Caco-2 (cell line): ENCODE measurements at regions not wholly inside any gene's neighbourhood (a gene's known extent, or its start where the extent isn't known, plus 50 kb on each side); places are given as distances from the start of the nearest gene placed in this dataset.

Source experiments
- BruUV-seq: library from RNA; stranded (reverse); fragments of 400-500 nt; replicated peaks from 2 replicates; lab custom pipeline; 2021; lab: Mats Ljungman, UMichigan
- CTCF ChIA-PET: fragments of 300-600 bp; sonication (Branson Sonifier 250); formaldehyde crosslinking; loops from one replicate; lab custom pipeline; 2022; ENCODE audit warnings: antibody characterized with exemption; lab: Charles Lee
- POLR2A ChIA-PET: fragments of 300-600 bp; sonication (Branson Sonifier 250); formaldehyde crosslinking; loops from one replicate; lab custom pipeline; 2022; ENCODE audit warnings: antibody characterized with exemption; lab: Charles Lee
- DNase-seq, 2 experiments: peaks; one replicate each; pipeline versions ENCODE4 v3.0.0 to v3.0.0-alpha.2; 2020 to 2022
- H3K27me3 ChIP-seq: replicated peaks from 2 replicates; pipeline ENCODE4 v1.6.0; 2011; ENCODE audit warnings: low read length; ENCODE audit not compliant: control insufficient read depth, insufficient read depth
- H3K36me3 ChIP-seq: 2 replicates; pipeline ENCODE4 v1.5.1; 2011; ENCODE audit warnings: low read length; ENCODE audit not compliant: control insufficient read depth, insufficient read depth
- H3K4me1 ChIP-seq: fragments of 250-450 bp; sonication (Bioruptor Pico); 2 replicates; pipeline ENCODE4 v1.5.1; 2020; ENCODE audit warnings: mild to moderate bottlenecking
- H3K4me3 ChIP-seq: 2 replicates; pipeline ENCODE4 v1.5.1; 2011; ENCODE audit warnings: low read depth, mild to moderate bottlenecking, control low read depth, low read length
- H3K9me3 ChIP-seq: fragments of 250-450 bp; sonication (Bioruptor Pico); 2 replicates; pipeline ENCODE4 v1.5.1; 2020; ENCODE audit warnings: mild to moderate bottlenecking, moderate library complexity
- H3K27ac Mint-ChIP-seq: one replicate; pipeline ENCODE4 v1.8.0; 2022; ENCODE audit warnings: mixed read lengths; ENCODE audit not compliant: unreplicated experiment
- H3K27me3 Mint-ChIP-seq: one replicate; pipeline ENCODE4 v1.8.0; 2022; ENCODE audit warnings: mixed read lengths; ENCODE audit not compliant: insufficient read depth, unreplicated experiment
- H3K36me3 Mint-ChIP-seq: one replicate; pipeline ENCODE4 v1.8.0; 2022; ENCODE audit warnings: mild to moderate bottlenecking, mixed read lengths; ENCODE audit not compliant: insufficient read depth, unreplicated experiment
- H3K4me1 Mint-ChIP-seq: one replicate; pipeline ENCODE4 v1.8.0; 2022; ENCODE audit warnings: low read depth, mixed read lengths; ENCODE audit not compliant: unreplicated experiment
- H3K4me3 Mint-ChIP-seq: one replicate; pipeline ENCODE4 v1.8.0; 2022; ENCODE audit warnings: mild to moderate bottlenecking, moderate library complexity, mixed read lengths; ENCODE audit not compliant: unreplicated experiment
- H3K9me3 Mint-ChIP-seq: one replicate; pipeline ENCODE4 v1.8.0; 2022; ENCODE audit warnings: mixed read lengths; ENCODE audit not compliant: unreplicated experiment
- intact Hi-C: fragments of 100-400 bp; cut with micrococcal nuclease; formaldehyde crosslinking; loops from one replicate; pipeline ENCODE4 v1.10.0; 2022; ENCODE audit not compliant: unreplicated experiment
- TF ChIP-seq, protein P1 (sequence below), 2 experiments: fragments of 200-600 bp in 1 of 2; IDR thresholded peaks; 1 replicate in 1 of 2; 2 replicates in 1 of 2; pipeline versions ENCODE4 v1.5.1 to v1.8.0; 2011 to 2022; ENCODE audit warnings: antibody characterized with exemption in 1 of 2, control low read depth in 1 of 2, inconsistent platforms in 1 of 2, low read depth in 1 of 2, low read length in 1 of 2, mild to moderate bottlenecking in 1 of 2, moderate library complexity in 1 of 2; ENCODE audit not compliant: insufficient read depth in 1 of 2, severe bottlenecking in 1 of 2, unreplicated experiment in 1 of 2

DNA sequence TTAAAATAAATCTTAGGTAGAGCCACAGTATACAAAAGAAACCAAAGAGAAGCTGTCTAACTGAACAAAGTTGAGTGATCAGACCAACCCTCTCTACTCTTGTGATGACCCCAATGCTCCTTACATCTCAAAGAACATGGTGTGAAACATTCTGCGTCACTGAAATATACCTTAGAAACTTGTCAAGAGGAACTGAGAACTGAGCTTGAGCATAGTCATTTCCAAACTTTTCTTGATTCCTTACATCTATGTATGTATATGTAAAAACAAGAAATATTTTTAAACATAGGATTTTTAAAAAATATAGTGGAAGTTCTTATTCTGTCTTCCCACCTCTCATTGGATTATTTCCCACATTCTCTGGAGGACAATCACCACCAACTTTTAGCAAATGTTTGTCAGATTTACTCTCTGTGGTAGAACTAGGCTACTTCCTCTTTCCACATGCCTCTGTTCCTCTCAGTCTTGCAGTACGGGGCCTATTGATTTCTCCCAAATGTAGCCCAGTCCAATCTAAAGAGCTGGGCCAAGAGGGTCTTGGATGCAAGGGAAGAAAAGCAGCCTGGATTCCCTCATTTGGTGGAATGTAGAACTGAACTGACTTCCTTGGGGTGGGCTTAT, 98.2 kb upstream of the HHIP start:
- intact Hi-C loops, result no loop called here
- Histone ChIP-seq H3K27me3 (no peaks in the 10 kb centered on the region), H3K4me1 (no peaks in the 10 kb centered on the region), H3K36me3 (no peaks in the 10 kb centered on the region), H3K4me3 (no peak overlapping the region), H3K9me3 (no peaks in the 10 kb centered on the region)
- Mint-ChIP-seq H3K36me3 (no peaks in the 10 kb centered on the region), H3K9me3 (no peaks in the 10 kb centered on the region), H3K27me3 (peaks cover 2% of the 10 kb centered on the region), H3K27ac (no peak overlapping the region), H3K4me1 (no peaks in the 10 kb centered on the region), H3K4me3 (no peak overlapping the region)
- TF ChIP-seq, protein P1, sequence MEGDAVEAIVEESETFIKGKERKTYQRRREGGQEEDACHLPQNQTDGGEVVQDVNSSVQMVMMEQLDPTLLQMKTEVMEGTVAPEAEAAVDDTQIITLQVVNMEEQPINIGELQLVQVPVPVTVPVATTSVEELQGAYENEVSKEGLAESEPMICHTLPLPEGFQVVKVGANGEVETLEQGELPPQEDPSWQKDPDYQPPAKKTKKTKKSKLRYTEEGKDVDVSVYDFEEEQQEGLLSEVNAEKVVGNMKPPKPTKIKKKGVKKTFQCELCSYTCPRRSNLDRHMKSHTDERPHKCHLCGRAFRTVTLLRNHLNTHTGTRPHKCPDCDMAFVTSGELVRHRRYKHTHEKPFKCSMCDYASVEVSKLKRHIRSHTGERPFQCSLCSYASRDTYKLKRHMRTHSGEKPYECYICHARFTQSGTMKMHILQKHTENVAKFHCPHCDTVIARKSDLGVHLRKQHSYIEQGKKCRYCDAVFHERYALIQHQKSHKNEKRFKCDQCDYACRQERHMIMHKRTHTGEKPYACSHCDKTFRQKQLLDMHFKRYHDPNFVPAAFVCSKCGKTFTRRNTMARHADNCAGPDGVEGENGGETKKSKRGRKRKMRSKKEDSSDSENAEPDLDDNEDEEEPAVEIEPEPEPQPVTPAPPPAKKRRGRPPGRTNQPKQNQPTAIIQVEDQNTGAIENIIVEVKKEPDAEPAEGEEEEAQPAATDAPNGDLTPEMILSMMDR (IDR thresholded peaks at IDR 0.05; ENCODE audit: insufficient read depth in 1 of 2, low read depth in 1 of 2, low read length in 1 of 2, severe bottlenecking in 1 of 2, unreplicated experiment in 1 of 2), result no peak
- no peak for DNase-seq
- POLR2A ChIA-PET, result no interaction called here
- CTCF ChIA-PET, result no interaction called here
- no TSS peak for BruUV-seq

DNA sequence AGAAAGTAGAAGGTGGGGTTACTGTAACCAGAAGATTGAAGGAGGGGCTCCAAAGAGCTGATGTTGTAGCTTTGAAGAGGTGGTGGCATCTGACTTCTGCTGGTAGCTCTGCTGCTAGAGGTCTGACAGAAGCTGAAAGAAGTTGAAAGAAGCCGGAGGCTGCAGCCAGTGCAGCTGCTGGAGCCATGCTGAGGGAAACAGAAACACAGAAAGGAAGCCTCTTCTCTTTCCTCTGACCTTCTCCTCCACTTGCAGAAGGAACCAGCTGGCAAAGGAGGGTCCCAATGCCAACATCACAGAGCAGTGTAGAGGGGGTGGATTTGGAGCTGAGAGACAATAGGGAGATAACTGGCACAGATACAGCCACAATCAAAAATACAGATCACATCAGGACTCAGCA, 89.3 kb upstream of the HHIP start:
- H3K9me3 ChIP-seq, result no peaks in the 10 kb centered on the region
- intact Hi-C loops, result no loop called here
- TF ChIP-seq, protein P1 (IDR thresholded peaks at IDR 0.05; ENCODE audit: insufficient read depth in 1 of 2, low read depth in 1 of 2, low read length in 1 of 2, severe bottlenecking in 1 of 2, unreplicated experiment in 1 of 2), result no peak
- no peak overlapping the region for H3K27ac Mint-ChIP-seq
- no peaks in the 10 kb centered on the region for H3K36me3 ChIP-seq
- H3K36me3 Mint-ChIP-seq, result no peaks in the 10 kb centered on the region
- H3K4me1 Mint-ChIP-seq, result no peaks in the 10 kb centered on the region
- no peaks in the 10 kb centered on the region for H3K27me3 ChIP-seq
- no peak overlapping the region for H3K4me3 ChIP-seq
- no peak for DNase-seq
- no peaks in the 10 kb centered on the region for H3K9me3 Mint-ChIP-seq
- H3K4me1 ChIP-seq, result no peaks in the 10 kb centered on the region
- no peak overlapping the region for H3K4me3 Mint-ChIP-seq
- H3K27me3 Mint-ChIP-seq, result peaks cover 8% of the 10 kb centered on the region
- POLR2A ChIA-PET, result no interaction called here
- no TSS peak for BruUV-seq
- CTCF ChIA-PET, result no interaction called here

DNA sequence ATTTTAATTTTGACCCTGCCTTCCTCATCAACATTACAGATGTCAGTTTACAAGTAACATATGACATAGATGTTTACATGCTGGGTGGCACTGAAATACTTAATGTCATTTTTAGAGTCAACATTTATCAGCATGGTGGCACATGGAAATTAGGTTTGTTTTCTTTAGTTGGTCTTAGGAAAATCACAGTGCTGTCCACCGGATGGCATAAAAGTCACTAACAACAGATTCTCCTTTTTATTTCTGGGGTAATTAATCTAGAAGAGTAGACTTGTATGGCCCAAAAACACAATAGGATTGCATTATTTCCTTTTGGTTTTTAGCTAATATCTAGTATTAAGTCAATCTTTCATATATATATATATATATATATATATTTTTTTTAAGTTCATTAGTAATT, 88.6 kb upstream of the HHIP start:
- ChIA-PET CTCF (no interaction called here), POLR2A (no interaction called here)
- Histone ChIP-seq H3K36me3 (no peaks in the 10 kb centered on the region), H3K4me3 (no peak overlapping the region), H3K4me1 (no peaks in the 10 kb centered on the region), H3K9me3 (no peaks in the 10 kb centered on the region), H3K27me3 (no peaks in the 10 kb centered on the region)
- Mint-ChIP-seq H3K27ac (no peak overlapping the region), H3K27me3 (peaks cover 8% of the 10 kb centered on the region), H3K9me3 (no peaks in the 10 kb centered on the region), H3K4me1 (no peaks in the 10 kb centered on the region), H3K4me3 (no peak overlapping the region), H3K36me3 (no peaks in the 10 kb centered on the region)
- intact Hi-C loops, result no loop called here
- no TSS peak for BruUV-seq
- TF ChIP-seq, protein P1 (IDR thresholded peaks at IDR 0.05; ENCODE audit: insufficient read depth in 1 of 2, low read depth in 1 of 2, low read length in 1 of 2, severe bottlenecking in 1 of 2, unreplicated experiment in 1 of 2), result no peak
- DNase-seq, result no peak
